BLaER1 (cell line): ENCODE measurements at regions not wholly inside any gene's neighbourhood (a gene's known extent, or its start where the extent isn't known, plus 50 kb on each side); places are given as distances from the start of the nearest gene placed in this dataset.
"Not testable (repeated sequence)": the region's sequence is repeated elsewhere in the genome, so short reads cannot be mapped to it uniquely, and the experiment has no call there.

Experiments
- H3K27ac ChIP-seq: shearing (Covaris generic); formaldehyde crosslinking; 2 replicates; pipeline ENCODE4 v1.8.1; 2022
- H3K27me3 ChIP-seq: shearing (Covaris generic); formaldehyde crosslinking; 2 replicates; pipeline ENCODE4 v1.8.1; 2022
- H3K36me3 ChIP-seq: shearing (Covaris generic); formaldehyde crosslinking; 2 replicates; pipeline ENCODE4 v1.8.1; 2022
- H3K4me1 ChIP-seq: shearing (Covaris generic); formaldehyde crosslinking; 2 replicates; pipeline ENCODE4 v1.8.1; 2022
- H3K4me2 ChIP-seq: shearing (Covaris generic); formaldehyde crosslinking; 2 replicates; pipeline ENCODE4 v1.8.1; 2022
- H3K4me3 ChIP-seq: shearing (Covaris generic); formaldehyde crosslinking; 2 replicates; pipeline ENCODE4 v1.8.1; 2022
- H3K9ac ChIP-seq: shearing (Covaris generic); formaldehyde crosslinking; 2 replicates; pipeline ENCODE4 v1.8.1; 2022
- H3K9me3 ChIP-seq: shearing (Covaris generic); formaldehyde crosslinking; 2 replicates; pipeline ENCODE4 v1.8.1; 2022
- H4K20me1 ChIP-seq: shearing (Covaris generic); formaldehyde crosslinking; 2 replicates; pipeline ENCODE4 v1.8.1; 2022
- Cebpa-rat ChIP-seq: shearing (Covaris generic); IDR thresholded peaks from 2 replicates; pipeline ENCODE4 v1.8.1; 2022

DNA sequence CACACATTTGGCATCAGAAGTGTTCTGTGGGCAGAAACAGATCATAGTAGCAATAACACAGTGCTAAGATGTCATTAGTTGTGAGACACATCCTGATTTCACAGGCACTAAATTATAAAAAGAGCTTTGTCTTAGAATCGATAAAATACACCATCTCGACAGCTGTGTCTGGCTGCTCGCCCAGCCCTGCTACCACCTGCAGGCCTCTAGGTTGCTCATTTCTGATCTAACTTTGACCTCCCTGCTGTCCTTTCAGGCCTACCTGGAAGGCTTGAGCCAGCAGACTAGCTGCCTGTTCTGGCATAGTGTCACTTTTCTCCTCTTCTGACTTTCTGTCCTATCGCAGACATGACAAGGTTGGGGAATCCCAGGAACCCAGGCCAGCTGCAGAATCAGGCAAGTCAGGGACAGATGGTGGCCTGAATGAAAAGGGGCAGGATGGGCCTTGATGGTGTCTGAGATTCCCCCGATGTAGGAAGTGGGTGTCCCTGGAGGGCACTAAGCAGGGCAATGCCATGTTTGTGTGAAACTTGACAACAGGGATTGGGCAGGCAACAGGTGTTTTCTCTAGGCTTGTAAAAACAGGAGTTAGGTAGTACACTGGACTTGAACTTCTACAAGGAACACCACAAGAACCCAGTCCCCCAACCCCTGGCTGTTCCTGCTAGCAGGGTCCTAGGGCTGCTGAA is 66.6 kb upstream of the RHOU start:
- H3K27ac ChIP-seq, result no peak overlapping the region
- H3K4me3 ChIP-seq, result no peak overlapping the region
- no peak overlapping the region for H3K9ac ChIP-seq
- peak overlapping the region; percentile 32 for H3K4me2 ChIP-seq
- H3K36me3 ChIP-seq, result no peaks in the 10 kb centered on the region
- H3K9me3 ChIP-seq, result no peaks in the 10 kb centered on the region
- no peak for TF ChIP-seq Cebpa-rat
- no peaks in the 10 kb centered on the region for H4K20me1 ChIP-seq
- no peaks in the 10 kb centered on the region; the same call in 1 of the 2 replicates for H3K27me3 ChIP-seq
- H3K4me1 ChIP-seq, result peaks cover 10% of the 10 kb centered on the region

DNA sequence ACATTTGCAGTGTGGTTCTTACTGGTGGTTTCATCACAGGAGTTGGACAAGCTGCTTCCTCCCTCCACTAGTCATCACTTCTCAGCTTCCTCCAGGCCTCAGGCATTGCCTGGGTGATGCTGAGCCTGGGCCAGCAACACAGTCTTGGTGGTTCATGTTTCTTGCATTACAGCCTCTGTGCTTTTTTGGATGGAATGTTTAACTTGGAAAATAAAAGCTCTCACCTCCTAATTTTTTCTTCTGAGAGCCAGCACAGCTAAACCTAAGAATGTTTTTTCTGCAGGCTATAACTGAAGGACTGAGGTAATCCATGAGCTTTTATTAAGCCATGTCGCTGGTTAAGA is 66.1 kb upstream of the RHOU start:
- Histone ChIP-seq H3K4me3 (no peak overlapping the region), H4K20me1 (no peaks in the 10 kb centered on the region), H3K36me3 (no peaks in the 10 kb centered on the region), H3K9me3 (no peaks in the 10 kb centered on the region), H3K4me1 (peaks cover 10% of the 10 kb centered on the region), H3K4me2 (peak overlapping the region; percentile 32; the same call in 1 of the 2 replicates), H3K27ac (no peak overlapping the region), H3K27me3 (no peaks in the 10 kb centered on the region; the same call in 1 of the 2 replicates), H3K9ac (no peak overlapping the region)
- TF ChIP-seq Cebpa-rat, result no peak

DNA sequence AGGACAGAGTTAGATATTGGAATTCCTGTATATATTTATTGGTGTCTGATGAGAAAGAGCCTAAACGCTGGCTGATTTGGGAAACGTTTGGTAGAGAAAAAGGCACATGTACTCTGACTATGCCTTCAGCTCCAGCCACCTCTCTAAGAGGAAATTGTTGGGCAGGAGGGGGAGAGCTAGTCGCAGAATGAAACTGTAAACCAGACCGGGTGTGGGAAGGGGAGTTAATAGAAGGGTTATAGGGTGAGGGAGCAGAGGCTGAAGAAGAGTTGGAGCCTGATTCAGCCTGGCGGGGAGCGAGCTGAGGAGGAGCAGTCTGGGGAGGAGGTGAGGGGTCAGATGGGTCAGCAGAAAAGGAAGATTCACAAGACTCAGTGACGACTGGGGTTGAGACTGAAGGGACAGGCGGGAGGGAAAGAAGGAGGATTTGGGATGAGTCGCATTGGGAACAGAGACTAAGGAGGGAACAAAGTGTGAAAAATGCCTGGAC is 54.2 kb upstream of the RHOU start:
- H3K9ac ChIP-seq, H4K20me1 ChIP-seq, H3K9me3 ChIP-seq, H3K27me3 ChIP-seq, H3K4me1 ChIP-seq, H3K27ac ChIP-seq, H3K4me3 ChIP-seq, H3K4me2 ChIP-seq, H3K36me3 ChIP-seq: not testable (repeated sequence)

DNA sequence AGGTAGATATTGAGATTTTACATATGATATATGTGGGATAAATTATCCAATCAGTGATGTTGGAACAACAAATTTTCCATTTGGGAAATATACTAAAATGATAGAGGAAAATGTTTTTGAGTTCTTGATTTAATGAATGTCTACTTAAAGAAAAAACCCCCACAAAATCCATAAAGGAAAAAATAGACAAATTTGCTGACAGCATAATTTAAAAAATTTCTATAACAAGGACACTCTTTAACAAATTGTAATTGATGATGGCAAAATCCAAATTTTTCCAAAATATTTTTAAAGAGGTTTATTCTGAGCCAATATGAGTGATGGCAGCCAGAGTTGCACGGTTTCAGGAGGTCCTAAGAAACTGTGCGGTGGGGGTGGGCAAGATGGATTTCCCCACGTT is 51.9 kb upstream of the RHOU start:
- no peaks in the 10 kb centered on the region for H3K27me3 ChIP-seq

DNA sequence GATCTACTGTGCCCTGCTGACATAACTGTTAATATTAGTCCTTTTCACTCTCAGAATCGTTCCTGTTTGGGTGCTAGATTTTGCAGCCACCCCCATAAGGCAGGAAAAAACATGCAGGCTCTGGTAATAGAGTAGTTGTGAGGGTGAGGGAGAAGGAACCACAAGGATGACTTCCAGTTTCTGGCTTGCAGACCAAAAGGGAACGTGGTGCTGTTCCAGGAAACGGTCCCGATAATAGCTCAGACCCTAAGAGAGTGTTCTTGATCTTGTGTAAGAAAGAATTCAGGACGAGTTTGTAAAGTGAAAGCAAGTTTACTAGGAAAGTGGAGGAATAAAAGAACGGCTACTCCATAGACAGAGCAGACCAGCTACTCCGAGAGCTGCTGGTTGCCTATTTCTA is 50.7 kb upstream of the RHOU start:
- Histone ChIP-seq H3K36me3 (no peaks in the 10 kb centered on the region), H3K4me3 (no peak overlapping the region), H4K20me1 (no peaks in the 10 kb centered on the region), H3K27ac (no peak overlapping the region), H3K27me3 (no peaks in the 10 kb centered on the region), H3K4me1 (no peaks in the 10 kb centered on the region), H3K9me3 (no peaks in the 10 kb centered on the region), H3K9ac (no peak overlapping the region), H3K4me2 (no peak overlapping the region)
- no peak for TF ChIP-seq Cebpa-rat

More for the DNA sequence above, 51.9 kb upstream of the RHOU start:
- Histone ChIP-seq H3K4me3 (no peak overlapping the region), H3K27ac (no peak overlapping the region), H3K4me2 (no peak overlapping the region), H3K9me3 (no peaks in the 10 kb centered on the region), H4K20me1 (no peaks in the 10 kb centered on the region), H3K9ac (no peak overlapping the region), H3K4me1 (no peaks in the 10 kb centered on the region), H3K36me3 (no peaks in the 10 kb centered on the region)
- TF ChIP-seq Cebpa-rat, result no peak

DNA sequence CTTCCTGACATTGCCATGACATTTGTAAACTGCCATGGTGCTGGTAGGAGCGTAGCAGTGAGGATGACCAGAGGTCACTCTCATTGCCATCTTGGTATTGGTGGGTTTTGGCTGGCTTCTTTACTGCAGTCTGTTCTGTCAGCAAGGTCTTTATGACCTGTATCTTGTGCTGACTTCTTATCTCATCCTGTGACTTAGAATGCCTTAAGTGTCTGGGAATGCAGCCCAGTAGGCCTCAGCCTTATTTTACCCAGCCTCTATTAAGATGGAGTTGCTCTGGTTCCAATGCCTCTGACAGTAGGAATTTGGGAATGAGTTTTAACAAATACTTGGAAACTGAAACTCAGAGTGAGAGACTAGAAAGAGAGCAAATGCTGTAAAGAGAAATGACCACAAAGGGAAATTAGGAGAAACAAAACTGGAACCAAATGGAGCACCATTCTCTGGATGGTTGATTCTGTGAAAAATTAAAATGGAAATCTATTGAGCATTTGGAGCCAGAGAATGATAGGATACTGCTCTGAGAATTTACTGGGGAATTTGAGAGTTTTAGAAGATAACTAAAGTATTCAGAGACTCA is 50.1 kb upstream of the RHOU start:
- TF ChIP-seq Cebpa-rat, result no peak
- Histone ChIP-seq H3K4me2 (no peak overlapping the region), H4K20me1 (no peaks in the 10 kb centered on the region), H3K4me3 (no peak overlapping the region), H3K27me3 (no peaks in the 10 kb centered on the region), H3K36me3 (no peaks in the 10 kb centered on the region), H3K4me1 (no peaks in the 10 kb centered on the region), H3K9ac (no peak overlapping the region), H3K27ac (no peak overlapping the region), H3K9me3 (no peaks in the 10 kb centered on the region)
